HepG2 (cell line): ENCODE measurements at regions not wholly inside any gene's neighbourhood (a gene's known extent, or its start where the extent isn't known, plus 50 kb on each side); places are given as distances from the start of the nearest gene placed in this dataset.

Source experiments
- CREB1 ChIP-seq, 2 experiments: fragments of 450-650 bp in 1 of 2; IDR thresholded peaks; 2 replicates each; pipeline ENCODE4 v1.6.1; 2016 to 2017; ENCODE audit warnings: control low read depth in 1 of 2, mild to moderate bottlenecking in 1 of 2, missing compliant biosample characterization in 1 of 2, missing genetic modification characterization in 1 of 2
- CTCF ChIP-seq: sonication (generic); formaldehyde crosslinking; IDR thresholded peaks from 2 replicates; pipeline ENCODE4 v1.5.0; 2020; ENCODE audit warnings: mild to moderate bottlenecking, missing genetic modification reagents, moderate library complexity
- ELF4 ChIP-seq: sonication (generic); formaldehyde crosslinking; IDR thresholded peaks from 2 replicates; pipeline ENCODE4 v1.5.0; 2020; ENCODE audit warnings: missing genetic modification reagents, mild to moderate bottlenecking, moderate library complexity, borderline replicate concordance
- HNRNPL ChIP-seq: fragments of 200-400 bp; formaldehyde crosslinking; IDR thresholded peaks from 2 replicates; pipeline ENCODE4 v1.6.1; 2017; ENCODE audit warnings: mild to moderate bottlenecking, low read depth, low read length
- JUNB ChIP-seq: sonication (generic); formaldehyde crosslinking; IDR thresholded peaks from 2 replicates; pipeline ENCODE4 v1.8.0; 2022; ENCODE audit warnings: missing genetic modification reagents, mild to moderate bottlenecking, borderline replicate concordance
- KDM5A ChIP-seq: fragments of 200-600 bp; sonication (generic); IDR thresholded peaks from 2 replicates; pipeline ENCODE4 v1.7.0; 2018; ENCODE audit warnings: antibody characterized with exemption, mild to moderate bottlenecking, low read length, borderline replicate concordance
- PITX1 ChIP-seq: sonication (generic); formaldehyde crosslinking; IDR thresholded peaks from 2 replicates; pipeline ENCODE4 v1.5.1; 2020; ENCODE audit warnings: mild to moderate bottlenecking, missing genetic modification reagents
- PRDM15 ChIP-seq: sonication (generic); formaldehyde crosslinking; IDR thresholded peaks from 2 replicates; pipeline ENCODE4 v1.4.0; 2020; ENCODE audit warnings: missing genetic modification reagents
- PRDM4 ChIP-seq: sonication (generic); formaldehyde crosslinking; IDR thresholded peaks from 2 replicates; pipeline ENCODE4 v1.9.0; 2021; ENCODE audit warnings: missing genetic modification reagents, borderline replicate concordance
- SETDB1 ChIP-seq: sonication (generic); formaldehyde crosslinking; IDR thresholded peaks from 2 replicates; pipeline ENCODE4 v1.5.1; 2020; ENCODE audit warnings: missing genetic modification reagents, mild to moderate bottlenecking, borderline replicate concordance
- SIN3A ChIP-seq: IDR thresholded peaks from 2 replicates; pipeline ENCODE4 v1.6.1; 2011; ENCODE audit warnings: low read depth, mild to moderate bottlenecking, control low read depth, low read length, borderline replicate concordance
- TOE1 ChIP-seq: sonication (generic); formaldehyde crosslinking; IDR thresholded peaks from 2 replicates; pipeline ENCODE4 v1.4.0; 2020; ENCODE audit warnings: mild to moderate bottlenecking, missing genetic modification reagents
- ZFP36 ChIP-seq: fragments of 150-350 bp; IDR thresholded peaks from 2 replicates; pipeline ENCODE4 v1.6.1; 2018; ENCODE audit warnings: borderline replicate concordance, low read length, low read depth; ENCODE audit not compliant: partially characterized antibody
- ZNF564 ChIP-seq: sonication (generic); formaldehyde crosslinking; IDR thresholded peaks from 2 replicates; pipeline ENCODE4 v1.8.1; 2023; ENCODE audit warnings: mild to moderate bottlenecking, missing genetic modification reagents

GRCh38 chr12:46590991-46591703 lies 218.6 kb upstream of the SLC38A2 start:
- TF ChIP-seq KDM5A (no peak), SETDB1 (CRISPR knock-in tag) (no peak), ZNF564 (CRISPR knock-in tag) (no peak), TOE1 (no peak), HNRNPL (no peak), SIN3A (no peak), CTCF (CRISPR knock-in tag) (no peak), PRDM4 (CRISPR knock-in tag) (no peak), ZFP36 (no peak), ELF4 (CRISPR knock-in tag) (no peak), JUNB (no peak), CREB1 (IDR thresholded peaks at IDR 0.05) (no peak), CREB1 (CRISPR knock-in tag; IDR thresholded peaks at IDR 0.05) (no peak), PITX1 (CRISPR knock-in tag) (no peak), PRDM15 (CRISPR knock-in tag) (no peak)
